GM19397 (cell line): ENCODE measurements at regions not wholly inside any gene's neighbourhood (a gene's known extent, or its start where the extent isn't known, plus 50 kb on each side); places are given as distances from the start of the nearest gene placed in this dataset.
"Not testable (repeated sequence)": the region's sequence is repeated elsewhere in the genome, so short reads cannot be mapped to it uniquely, and the experiment has no call there.

Experiments used
- ATAC-seq: cut with Tn5 transposase; IDR thresholded peaks from one replicate; pipeline ENCODE4 v1.9.1; 2021; ENCODE audit warnings: mild to moderate bottlenecking, moderate library complexity; ENCODE audit not compliant: unreplicated experiment

DNA sequence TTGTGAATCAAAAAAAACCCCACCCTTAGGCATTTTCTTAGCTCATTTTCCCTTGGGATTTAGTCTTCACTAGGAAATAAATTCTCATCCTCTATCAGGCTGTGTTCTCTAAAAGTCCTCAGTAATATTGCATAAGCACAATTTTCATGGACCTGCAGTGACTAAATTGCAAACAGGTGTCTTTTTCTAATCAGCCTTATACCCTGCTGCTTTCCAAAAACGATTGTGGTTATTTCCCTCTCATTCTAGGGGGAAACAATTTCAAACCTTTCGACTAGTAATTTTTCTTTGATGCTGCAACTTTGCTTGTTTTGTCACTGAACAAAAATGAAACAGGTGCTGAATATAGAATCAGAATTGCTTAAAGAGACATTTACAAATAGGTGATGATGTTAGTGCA, 549.9 kb downstream of the PDHA2 start:
- ATAC-seq: no peak

DNA sequence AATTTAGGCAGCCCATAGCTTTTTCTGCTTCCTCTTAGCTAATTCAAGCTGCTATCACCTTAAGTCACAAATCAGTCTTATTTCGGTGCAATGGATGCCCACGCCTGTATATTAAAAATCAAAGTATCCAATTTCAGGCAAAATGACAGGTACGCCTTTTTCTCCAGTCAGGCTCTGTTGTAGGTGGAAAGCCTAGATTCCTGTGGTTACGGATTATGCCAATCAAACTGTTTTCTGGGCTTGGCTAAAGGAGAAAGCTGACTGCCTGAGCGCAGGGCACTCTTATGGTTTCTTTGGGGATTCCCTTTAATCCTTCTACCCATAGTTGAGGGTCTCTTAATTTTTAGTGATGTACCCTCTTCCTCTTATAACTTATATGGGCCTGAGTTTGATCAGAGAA, 550.5 kb downstream of the PDHA2 start:
- ATAC-seq: no peak

DNA sequence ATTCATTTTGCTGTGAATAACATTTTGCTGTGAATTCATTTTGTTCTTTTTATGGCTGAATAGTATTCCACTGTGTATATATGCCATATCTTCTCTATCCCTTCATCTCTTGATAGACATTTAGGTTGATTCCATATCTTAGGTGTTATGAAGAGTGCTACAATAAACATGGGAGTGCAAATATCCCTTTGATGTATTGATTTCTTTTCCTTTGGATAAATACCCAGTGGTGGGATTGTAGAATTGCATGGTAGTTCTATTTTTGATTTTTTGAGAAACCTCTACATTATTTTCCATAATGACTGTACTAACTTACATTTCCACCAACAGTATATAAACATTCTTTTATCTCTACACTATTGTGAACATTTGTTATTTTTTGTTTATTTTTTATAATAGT, 555.9 kb downstream of the PDHA2 start:
- no peak for ATAC-seq

GRCh38 chr4:96406742-96407141, 566.8 kb downstream of the PDHA2 start:
- no peak for ATAC-seq

GRCh38 chr4:96407225-96407624, 567.3 kb downstream of the PDHA2 start:
- no peak for ATAC-seq

DNA sequence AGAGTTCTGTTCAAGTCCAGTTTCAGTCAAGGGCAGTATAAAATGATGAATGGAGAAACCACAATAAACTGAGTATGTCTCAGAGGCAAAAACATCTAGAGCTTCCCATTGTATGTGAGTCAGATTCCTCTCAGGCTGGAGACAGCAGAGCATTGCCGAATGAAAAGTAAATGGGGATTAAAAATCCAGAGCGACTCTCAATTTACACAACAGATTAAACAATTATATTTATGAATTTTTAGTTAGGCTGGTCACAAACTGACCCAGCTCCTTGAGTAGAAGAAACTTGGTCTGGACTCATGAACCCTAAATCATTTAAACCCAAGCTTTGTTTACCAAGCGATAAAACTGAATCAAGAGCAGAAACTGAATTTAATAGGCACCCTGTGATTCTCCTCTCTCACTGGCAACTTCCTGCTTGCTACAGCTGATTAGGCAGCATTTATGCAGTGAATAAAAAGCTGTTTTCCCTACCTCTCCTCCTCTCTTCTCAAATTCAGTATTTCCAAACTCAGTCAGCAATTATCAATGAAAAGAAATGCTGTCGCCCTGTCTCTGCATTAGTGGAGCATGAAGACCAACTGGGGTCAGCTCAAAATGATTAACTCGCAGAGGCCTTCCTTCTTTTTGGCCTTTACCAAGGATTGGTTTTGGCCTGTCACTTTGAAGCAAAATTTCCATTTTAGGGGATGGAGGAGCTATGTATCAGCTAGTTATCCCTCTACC, 568.0 kb downstream of the PDHA2 start:
- no peak for ATAC-seq

DNA sequence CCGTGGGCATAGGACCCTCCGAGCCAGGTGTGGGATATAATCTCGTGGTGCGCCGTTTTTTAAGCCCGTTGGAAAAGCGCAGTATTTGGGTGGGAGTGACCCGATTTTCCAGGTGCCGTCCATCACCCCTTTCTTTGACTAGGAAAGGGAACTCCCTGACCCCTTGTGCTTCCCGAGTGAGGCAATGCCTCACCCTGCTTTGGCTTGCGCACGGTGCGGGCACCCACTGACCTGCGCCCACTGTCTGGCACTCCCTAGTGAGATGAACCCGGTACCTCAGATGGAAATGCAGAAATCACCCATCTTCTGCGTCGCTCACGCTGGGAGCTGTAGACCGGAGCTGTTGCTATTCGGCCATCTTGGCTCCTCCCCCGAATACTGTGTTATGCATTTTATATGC, 575.0 kb downstream of the PDHA2 start:
- ATAC-seq: not testable (repeated sequence)

DNA sequence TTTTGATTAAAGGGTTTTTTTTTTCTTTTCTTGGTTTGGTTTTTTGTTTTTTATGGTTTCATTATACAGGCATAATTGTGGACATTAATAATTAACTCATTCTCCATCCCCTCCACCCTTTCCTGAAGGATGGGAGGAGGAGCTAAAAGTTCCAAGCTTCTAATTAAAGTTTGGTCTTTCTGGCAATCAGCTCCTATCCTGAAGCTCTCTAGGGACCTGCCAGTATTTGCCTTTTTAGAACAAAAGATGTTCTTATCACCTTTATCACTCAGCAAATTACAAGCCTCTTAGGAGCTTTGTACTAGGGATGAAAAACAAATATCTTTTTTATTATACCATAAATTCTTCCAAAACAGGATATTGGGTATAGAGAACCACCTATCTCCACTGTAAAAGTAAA, 589.8 kb downstream of the PDHA2 start:
- ATAC-seq: no peak

DNA sequence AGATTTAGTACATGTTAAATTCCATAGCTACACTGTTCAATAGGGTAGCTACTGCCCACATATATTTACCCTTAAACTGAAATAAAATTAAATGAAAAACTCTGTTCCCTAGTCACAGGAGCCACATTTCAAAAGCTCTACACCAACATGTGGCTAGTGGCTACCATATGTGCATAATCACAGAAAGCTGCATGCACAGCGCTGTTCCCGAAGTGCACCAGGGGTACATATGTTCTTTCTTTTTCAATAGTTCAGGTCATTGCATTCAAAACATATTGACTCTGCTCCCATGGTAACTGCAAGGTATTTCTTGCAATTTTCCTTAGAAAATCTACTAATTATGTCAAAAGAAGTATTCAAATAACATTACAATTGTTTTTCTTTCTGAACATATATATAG, 591.2 kb downstream of the PDHA2 start:
- no peak for ATAC-seq

DNA sequence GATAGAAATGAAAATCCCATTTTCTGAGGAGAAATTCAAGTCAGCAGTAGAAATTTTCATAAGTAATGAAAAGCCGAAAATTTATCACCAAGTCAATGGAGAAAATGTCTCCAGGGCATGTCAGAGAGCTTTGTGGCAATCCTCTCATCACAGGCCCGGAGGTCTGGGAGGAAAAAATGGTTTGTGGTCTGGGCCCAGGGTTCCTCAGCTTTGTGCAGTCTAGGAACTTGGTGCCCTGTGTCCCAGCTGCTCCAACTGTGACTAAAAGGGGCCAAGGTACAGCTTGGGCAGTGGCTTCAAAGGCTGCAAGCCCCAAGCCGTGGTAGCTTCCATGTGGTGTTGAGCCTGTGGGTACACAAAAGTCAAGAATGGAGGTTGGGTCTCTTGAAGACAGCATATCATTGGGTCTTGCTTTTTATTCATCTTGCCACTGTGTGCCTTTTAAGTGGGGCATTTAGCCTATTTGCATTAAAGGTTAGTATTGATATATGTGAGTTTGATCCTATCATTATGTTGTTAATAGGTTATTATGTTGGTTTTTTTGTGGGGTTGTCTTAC, 608.5 kb downstream of the PDHA2 start:
- no peak for ATAC-seq

DNA sequence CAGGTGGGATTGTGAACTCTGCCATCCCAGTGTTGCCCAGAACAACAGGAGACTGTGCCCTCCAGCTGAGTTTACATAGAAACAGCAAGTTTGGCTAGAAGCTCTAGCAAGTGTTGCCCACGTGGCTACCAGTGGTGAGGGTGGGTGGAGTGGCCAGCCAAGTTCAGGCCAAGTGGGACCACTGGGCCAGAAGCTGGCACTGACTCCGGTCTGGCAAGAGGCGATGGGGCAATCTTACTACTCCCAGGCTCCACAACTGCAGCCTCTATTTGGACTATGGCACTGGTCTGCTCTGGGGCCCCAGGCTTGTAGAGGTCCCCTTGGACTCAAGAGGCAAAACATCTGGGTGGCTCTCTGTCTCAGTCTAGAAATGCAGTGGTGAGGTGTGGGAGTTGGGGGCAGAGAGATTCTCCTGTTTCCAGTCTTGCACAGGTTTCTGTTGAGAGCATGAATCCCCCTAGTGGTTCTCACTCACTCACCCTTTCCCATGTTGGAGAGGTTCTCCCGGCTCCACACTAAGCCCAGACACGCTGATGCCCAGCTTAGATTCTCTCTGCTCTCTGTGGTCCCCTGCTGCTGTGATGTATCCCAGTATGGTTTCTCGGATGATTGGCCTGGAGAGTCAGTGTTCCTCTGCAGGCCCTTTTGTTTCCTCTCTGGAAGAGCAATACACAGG, 615.3 kb downstream of the PDHA2 start:
- no peak for ATAC-seq

GRCh38 chr4:96458031-96458430, 618.1 kb downstream of the PDHA2 start:
- not testable (repeated sequence) for ATAC-seq

DNA sequence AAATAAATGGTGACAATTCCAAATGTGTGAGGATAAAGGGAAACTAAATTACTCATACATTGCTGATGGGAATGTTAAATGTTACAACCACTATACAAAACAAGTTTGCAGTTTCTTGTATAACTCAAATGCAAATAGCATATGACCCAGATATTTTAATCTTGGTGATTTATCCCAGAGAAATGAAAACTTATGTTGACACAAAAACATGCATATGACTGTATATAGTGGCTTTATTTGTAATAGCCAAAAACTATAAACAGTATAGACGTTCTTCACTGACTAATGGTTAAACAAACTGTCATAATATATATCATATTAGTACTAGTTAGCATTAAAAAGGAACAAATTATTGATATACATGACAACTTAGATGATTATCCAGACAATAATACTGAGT, 619.2 kb downstream of the PDHA2 start:
- no peak for ATAC-seq

GRCh38 chr4:96465834-96466233, 625.9 kb downstream of the PDHA2 start:
- ATAC-seq: no peak

- ATAC-seq: no peak
Measured at GRCh38 chr4:96471956-96472867, 632.3 kb downstream of the PDHA2 start.

DNA sequence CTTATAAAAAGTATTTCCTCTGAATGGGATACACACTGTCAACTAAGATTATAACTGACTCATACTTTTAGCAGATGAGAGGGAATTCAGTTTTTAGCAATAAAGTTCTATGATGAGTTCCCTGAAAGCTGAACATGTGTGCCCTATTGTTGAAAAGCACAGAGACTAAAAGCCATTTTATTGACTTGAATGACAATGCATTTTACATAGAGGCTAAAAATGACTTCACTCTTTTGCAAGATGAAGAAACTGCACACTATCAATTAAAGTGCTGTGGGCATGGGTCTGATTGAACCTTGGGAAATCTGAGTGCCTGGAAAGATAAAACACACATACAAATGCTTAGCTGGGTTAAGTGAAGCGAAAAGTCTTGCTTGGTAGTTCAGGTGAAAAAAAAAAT, 633.4 kb downstream of the PDHA2 start:
- no peak for ATAC-seq

DNA sequence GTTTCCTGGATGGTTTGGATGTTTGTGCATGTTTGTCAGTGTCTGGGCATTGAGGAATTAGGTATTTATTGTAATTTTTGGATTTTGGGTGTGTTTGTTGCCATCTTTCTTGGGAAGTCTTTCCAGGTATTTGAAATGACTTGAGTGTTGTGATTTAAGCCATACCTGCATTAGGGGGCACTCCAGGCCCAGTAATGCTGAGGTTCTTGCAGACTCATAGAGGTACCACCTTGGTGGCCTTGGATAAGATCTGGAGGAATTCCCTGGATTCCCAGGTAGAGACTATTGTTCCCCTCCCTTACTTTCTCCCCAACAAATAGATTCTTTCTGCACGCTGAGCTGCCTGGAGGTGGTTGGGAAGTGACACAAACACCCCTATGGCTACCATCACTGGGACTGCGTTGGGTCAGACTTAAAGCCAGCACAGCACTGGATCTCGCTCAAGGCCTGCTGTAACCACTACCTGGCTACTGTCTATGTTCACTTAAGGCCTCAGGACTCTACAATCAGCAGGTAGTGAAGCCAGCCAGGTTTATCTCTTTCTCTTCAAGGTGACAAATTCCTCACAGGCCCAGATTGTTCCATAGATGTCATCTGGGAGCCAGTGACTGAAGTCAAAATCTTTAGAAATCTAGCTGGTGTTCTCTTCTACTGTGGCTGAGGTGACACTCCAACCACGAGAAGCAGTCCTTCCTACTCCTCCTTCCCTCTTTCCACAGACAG, 643.6 kb downstream of the PDHA2 start:
- no peak for ATAC-seq

DNA sequence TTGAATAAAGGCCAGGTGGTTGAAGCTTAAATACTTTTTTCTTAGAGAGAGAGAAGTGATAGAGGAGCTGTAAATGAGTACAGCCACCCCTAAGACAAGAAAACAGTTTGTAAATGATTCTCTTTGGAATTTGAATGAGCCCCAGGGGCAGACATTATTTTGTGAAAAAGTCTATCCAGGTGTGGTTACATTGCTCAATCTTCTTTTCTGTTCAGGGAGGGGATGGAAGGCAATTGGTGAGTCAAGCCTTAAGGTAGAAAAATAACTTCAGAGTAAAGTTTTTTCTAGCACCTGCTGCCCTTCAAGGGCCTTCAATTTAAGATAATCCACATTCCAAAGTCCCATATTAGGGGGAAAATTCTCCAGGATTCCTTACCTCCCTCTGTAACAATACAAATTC, 646.7 kb downstream of the PDHA2 start:
- ATAC-seq: no peak

- ATAC-seq: no peak
Measured at GRCh38 chr4:96497621-96498020, 657.7 kb downstream of the PDHA2 start.

- ATAC-seq: no peak
Measured at GRCh38 chr4:96504386-96504785, 664.5 kb downstream of the PDHA2 start.
